Heart left ventricle (tissue), 16 donors: ENCODE measurements at regions not wholly inside any gene's neighbourhood (a gene's known extent, or its start where the extent isn't known, plus 50 kb on each side); places are given as distances from the start of the nearest gene placed in this dataset.
A peak's percentile ranks its signal among the peaks of the same experiment; 100 is the strongest.
"Not testable (repeated sequence)": the region's sequence is repeated elsewhere in the genome, so short reads cannot be mapped to it uniquely, and the experiment has no call there.

ENCODE experiments used
- ATAC-seq, 4 donors: fragments of 200-7000 bp; cut with Tn5 transposase; one replicate each; pipeline ENCODE4 v1.9.1; 2020 to 2022; ENCODE audit warnings: moderate library complexity in 4 of 4, mild to moderate bottlenecking in 3 of 4, moderate number of reproducible peaks in 1 of 4
- DNase-seq, 5 donors: peaks; one replicate each; pipeline ENCODE4 v3.0.0-alpha.2; 2020
- H3K27ac ChIP-seq, 12 donors: fragments of 200-600 bp; sonication (generic) in 4 of 12; one replicate each; pipeline versions ENCODE4 v1.5.0 to v1.8.0; 2016 to 2022; ENCODE audit warnings: mild to moderate bottlenecking in 2 of 12
- H3K27me3 ChIP-seq, 9 donors: fragments of 200-600 bp; sonication (generic) in 2 of 9; one replicate each; pipeline versions ENCODE4 v1.5.1 to v1.8.0; 2016 to 2022; ENCODE audit warnings: mild to moderate bottlenecking in 3 of 9
- H3K36me3 ChIP-seq, 9 donors: fragments of 200-600 bp; sonication (generic) in 2 of 9; one replicate each; pipeline versions ENCODE4 v1.5.0 to v1.8.0; 2018 to 2022; ENCODE audit warnings: mild to moderate bottlenecking in 2 of 9
- H3K4me1 ChIP-seq, 12 donors: fragments of 200-600 bp; sonication (generic) in 4 of 12; one replicate each; pipeline versions ENCODE4 v1.5.0 to v1.8.0; 2016 to 2022; ENCODE audit warnings: mild to moderate bottlenecking in 3 of 12
- H3K4me3 ChIP-seq, 12 donors: fragments of 200-600 bp; sonication (generic) in 4 of 12; one replicate each; pipeline versions ENCODE4 v1.5.0 to v1.8.0; 2017 to 2022; ENCODE audit warnings: mild to moderate bottlenecking in 9 of 12, moderate library complexity in 4 of 12
- H3K9me3 ChIP-seq, 12 donors: fragments of 200-600 bp; sonication (generic) in 4 of 12; one replicate each; pipeline versions ENCODE4 v1.5.0 to v1.8.0; 2016 to 2022; ENCODE audit warnings: mild to moderate bottlenecking in 1 of 12
- CTCF ChIP-seq, 12 donors: fragments of 200-600 bp; sonication (generic) in 4 of 12; IDR thresholded peaks; one replicate each; pipeline versions ENCODE4 v1.5.0 to v1.8.0; 2018 to 2022; ENCODE audit warnings: antibody characterized with exemption in 12 of 12, mild to moderate bottlenecking in 5 of 12
- POLR2A ChIP-seq, 2 donors: fragments of 450-650 bp; IDR thresholded peaks; one replicate each; pipeline ENCODE4 v1.6.1; 2017; ENCODE audit warnings: antibody characterized with exemption in 2 of 2, mild to moderate bottlenecking in 2 of 2, moderate library complexity in 2 of 2
- WGBS, 4 donors: extraction: QIAGEN DNeasy Blood & Tissue Kit in 2 of 4; methylation state at CpG; one replicate each; pipeline versions ENCODE4 v1.1.5 to v1.1.7; 2013 to 2018; 5-methylcytosine and 5-hydroxymethylcytosine counted together
- intact Hi-C, 10 donors: fragments of 100-400 bp; cut with DNase I; formaldehyde crosslinking; loops; one replicate each; pipeline versions ENCODE4 v1.11.1 to v1.14.2; 2022
- donor health status: ischemic (EF 13 %, LVEDD 7.1; RV severe dilation, severe dysfunction).
- donor health status: healthy with polysubstance abuse.
- donor health status: DM: no; HTN: yes; CAD: no.
- donor health status: DM: no; HTN: no; CAD: no.
- donor health status: ischemic (EF 25% LVEDD 6.9; RV normal size, moderate dysfunction).
- donor health status: ischemic (EF 25% LVEDD 5.7; RV mildly dilated, moderate dysfunction).
- donor health status: healthy.
- donor health status: DM: yes; HTN: yes; CAD: no.
- donor health status: ischemic (EF 35%, LVEDD 5.7; RV mildly dilated, moderate dysfunction).
- donor health status: nonischemic (EF 11% LVEDD 7.7; RV severe dilation, severe dysfunction).
- donor health status: DM: yes; HTN: yes; CAD: no.
- donor health status: PGD.
- donor health status: ischemic (EF 29% LVEDD 5.4; RV normal size, mild dysfunction).
- donor health status: nonischemic (EF 23%, LVEDD 6.1; RV moderate dilation, normal function).

- Histone ChIP-seq H3K4me3 (no peak overlapping the region), H3K36me3 (no peaks in the 10 kb centered on the region), H3K4me1 (no peaks in the 10 kb centered on the region), H3K9me3 (peaks cover 0 to 5% (median 0%) of the 10 kb centered on the region in 12 donors), H3K27ac (no peak overlapping the region), H3K27me3 (no peaks in the 10 kb centered on the region)
- DNase-seq = no peak
- intact Hi-C loops = no loop called here
- 58 to 92% (median 74%) methylated on average over 3 of the region's 3 CpGs for WGBS, 4 donors
- ATAC-seq = no peak
- TF ChIP-seq POLR2A (IDR thresholded peaks at IDR 0.05) (no peak), CTCF (IDR thresholded peaks at IDR 0.05) (no peak)
These were observed 792.2 kb downstream of the METTL15 start for GRCh38 chr11:28900427-28900826.

DNA sequence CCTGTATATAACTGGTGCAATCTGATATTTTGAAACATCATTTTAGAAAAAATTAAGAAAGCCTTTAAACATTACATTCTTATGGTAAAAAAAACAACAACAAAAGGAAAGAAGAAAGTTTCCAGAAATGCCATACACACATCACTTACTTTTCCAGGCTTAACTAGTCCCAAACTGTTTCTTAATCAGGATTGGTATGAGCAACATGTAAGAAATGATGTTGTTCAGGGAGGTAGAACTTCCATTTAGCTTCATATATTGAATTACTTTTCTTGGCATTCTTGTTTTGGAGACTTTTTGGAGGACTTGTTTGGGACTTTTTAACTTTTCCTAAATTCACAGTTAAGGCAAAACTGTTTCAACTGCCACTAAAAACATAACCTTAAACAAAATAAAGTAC lies 791.5 kb downstream of the METTL15 start:
- H3K9me3 ChIP-seq = peaks cover 0 to 5% (median 0%) of the 10 kb centered on the region in 12 donors

GRCh38 chr11:28890601-28891040 lies 782.4 kb downstream of the METTL15 start:
- H3K27ac ChIP-seq, H3K4me3 ChIP-seq, ATAC-seq, H3K9me3 ChIP-seq, H3K27me3 ChIP-seq, H3K36me3 ChIP-seq, H3K4me1 ChIP-seq, intact Hi-C loops: not testable (repeated sequence)
- DNase-seq = peak in 1 of 5 donors; percentile 38
- WGBS, 4 donors = 87 to 95% (median 93%) methylated on average over 10 to 26 of the region's 26 CpGs

More for the DNA sequence above, 791.5 kb downstream of the METTL15 start:
- TF ChIP-seq CTCF (IDR thresholded peaks at IDR 0.05) (no peak), POLR2A (IDR thresholded peaks at IDR 0.05) (no peak)
- Histone ChIP-seq H3K27ac (no peak overlapping the region), H3K36me3 (no peaks in the 10 kb centered on the region), H3K4me3 (no peak overlapping the region), H3K4me1 (no peaks in the 10 kb centered on the region), H3K27me3 (no peaks in the 10 kb centered on the region)
- intact Hi-C loops = no loop called here
- ATAC-seq (no peak), DNase-seq (no peak)

DNA sequence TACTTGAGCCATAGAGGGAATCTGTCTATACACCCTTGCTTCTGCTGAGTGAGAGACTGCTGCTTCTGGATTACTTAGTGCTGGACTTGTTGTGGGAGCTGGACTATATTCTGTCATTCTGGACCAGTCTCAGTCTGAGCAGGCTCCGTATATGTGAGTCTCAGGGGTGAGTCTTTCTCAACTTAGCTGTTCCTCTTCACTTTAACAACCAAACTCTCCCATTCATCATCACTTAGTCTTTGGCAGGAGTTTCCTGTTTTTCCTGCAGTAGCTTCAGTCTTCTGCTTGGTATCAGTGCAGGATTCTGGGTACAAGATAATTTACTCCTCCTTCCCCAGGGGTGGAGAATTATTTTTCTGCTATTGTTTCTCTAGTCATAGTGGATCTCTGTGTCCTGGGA lies 779.5 kb downstream of the METTL15 start:
- 25 to 60% (median 35%) methylated on average over 1 of the region's 1 CpG for WGBS, 4 donors
- DNase-seq (no peak), ATAC-seq (no peak)
- H3K9me3 ChIP-seq = peaks cover 0 to 9% (median 0%) of the 10 kb centered on the region in 12 donors
- intact Hi-C loops = no loop called here
- H3K4me1 ChIP-seq = no peaks in the 10 kb centered on the region
- no peak for TF ChIP-seq POLR2A (IDR thresholded peaks at IDR 0.05)
- no peak for TF ChIP-seq CTCF (IDR thresholded peaks at IDR 0.05)
- no peaks in the 10 kb centered on the region for H3K36me3 ChIP-seq
- H3K27ac ChIP-seq = no peak overlapping the region
- H3K27me3 ChIP-seq = no peaks in the 10 kb centered on the region
- H3K4me3 ChIP-seq = no peak overlapping the region

GRCh38 chr11:28879869-28880268 lies 771.7 kb downstream of the METTL15 start:
- H3K27me3 ChIP-seq = no peaks in the 10 kb centered on the region
- TF ChIP-seq CTCF (IDR thresholded peaks at IDR 0.05) (no peak), POLR2A (IDR thresholded peaks at IDR 0.05) (no peak)
- intact Hi-C loops = no loop called here
- no peak for DNase-seq
- no peak for ATAC-seq
- H3K4me1 ChIP-seq = no peaks in the 10 kb centered on the region
- peaks cover 0 to 7% (median 0%) of the 10 kb centered on the region in 12 donors for H3K9me3 ChIP-seq
- 82 to 88% (median 84%) methylated on average over 2 of the region's 2 CpGs for WGBS, 4 donors
- no peak overlapping the region for H3K27ac ChIP-seq
- no peaks in the 10 kb centered on the region for H3K36me3 ChIP-seq
- H3K4me3 ChIP-seq = no peak overlapping the region
